Liver (tissue), 8 donors: ENCODE measurements at regions not wholly inside any gene's neighbourhood (a gene's known extent, or its start where the extent isn't known, plus 50 kb on each side); places are given as distances from the start of the nearest gene placed in this dataset.

Experiments used
- DNase-seq: peaks from one replicate; pipeline ENCODE4 v3.0.0-alpha.2; 2017; ENCODE audit warnings: low spot score
- H3K27ac ChIP-seq, 2 donors: one replicate each; pipeline ENCODE4 v1.7.0; 2013; ENCODE audit warnings: inconsistent platforms in 2 of 2, low read length in 2 of 2, control low read depth in 1 of 2, low read depth in 1 of 2, mild to moderate bottlenecking in 1 of 2
- H3K27me3 ChIP-seq, 4 donors: one replicate each; pipeline versions ENCODE4 v1.6.1 to v1.7.0; 2013; ENCODE audit warnings: low read length in 3 of 4, inconsistent platforms in 1 of 4, mild to moderate bottlenecking in 1 of 4, moderate library complexity in 1 of 4; ENCODE audit not compliant: control insufficient read depth in 4 of 4, insufficient read depth in 4 of 4
- H3K36me3 ChIP-seq, 4 donors: one replicate each; pipeline versions ENCODE4 v1.6.1 to v1.7.0; 2013; ENCODE audit warnings: low read length in 3 of 4, mild to moderate bottlenecking in 3 of 4, low read depth in 1 of 4, moderate library complexity in 1 of 4; ENCODE audit not compliant: control insufficient read depth in 4 of 4, insufficient read depth in 3 of 4
- H3K4me1 ChIP-seq, 4 donors: one replicate each; pipeline versions ENCODE4 v1.6.1 to v1.7.0; 2013; ENCODE audit warnings: low read length in 3 of 4, mild to moderate bottlenecking in 3 of 4, moderate library complexity in 1 of 4; ENCODE audit not compliant: control insufficient read depth in 4 of 4, insufficient read depth in 4 of 4
- H3K4me3 ChIP-seq, 3 donors: one replicate each; pipeline versions ENCODE4 v1.6.1 to v1.7.0; 2013; ENCODE audit warnings: low read length in 3 of 3, control low read depth in 1 of 3, low read depth in 1 of 3, mild to moderate bottlenecking in 1 of 3
- H3K9ac ChIP-seq, 2 donors: one replicate each; pipeline ENCODE4 v1.7.0; 2013; ENCODE audit warnings: low read length in 2 of 2, mild to moderate bottlenecking in 2 of 2, moderate library complexity in 2 of 2, control low read depth in 1 of 2, low read depth in 1 of 2
- H3K9me3 ChIP-seq, 4 donors: one replicate each; pipeline versions ENCODE4 v1.6.1 to v1.7.0; 2013; ENCODE audit warnings: low read length in 3 of 4; ENCODE audit not compliant: control insufficient read depth in 4 of 4
- EGR1 ChIP-seq, 2 donors: IDR thresholded peaks; 2 replicates each; pipeline ENCODE4 v1.6.1; 2016 to 2018; ENCODE audit warnings: antibody characterized with exemption in 2 of 2, low read depth in 2 of 2
- FOXA1 ChIP-seq: IDR thresholded peaks from 2 replicates; pipeline ENCODE4 v1.6.1; 2016; ENCODE audit warnings: antibody characterized with exemption
- FOXA2 ChIP-seq: IDR thresholded peaks from 2 replicates; pipeline ENCODE4 v1.6.1; 2016; ENCODE audit warnings: antibody characterized with exemption
- GABPA ChIP-seq, 2 donors: IDR thresholded peaks in 1 of 2; conservative IDR thresholded peaks in 1 of 2; 2 replicates each; pipeline ENCODE4 v1.6.1; 2016; ENCODE audit warnings: antibody characterized with exemption in 2 of 2, mild to moderate bottlenecking in 1 of 2, moderate library complexity in 1 of 2
- HNF4A ChIP-seq, 2 donors: conservative IDR thresholded peaks; 2 replicates each; pipeline ENCODE4 v1.6.1; 2016; ENCODE audit warnings: antibody characterized with exemption in 2 of 2, mild to moderate bottlenecking in 2 of 2
- HNF4G ChIP-seq: IDR thresholded peaks from 2 replicates; pipeline ENCODE4 v1.6.1; 2016; ENCODE audit warnings: antibody characterized with exemption
- JUND ChIP-seq, 2 donors: IDR thresholded peaks; 2 replicates each; pipeline ENCODE4 v1.6.1; 2016; ENCODE audit warnings: antibody characterized with exemption in 2 of 2
- NR2F2 ChIP-seq: IDR thresholded peaks from 2 replicates; pipeline ENCODE4 v1.6.1; 2016; ENCODE audit warnings: antibody characterized with exemption
- RAD21 ChIP-seq, 2 donors: IDR thresholded peaks; 2 replicates each; pipeline ENCODE4 v1.6.1; 2016; ENCODE audit warnings: antibody characterized with exemption in 2 of 2, mild to moderate bottlenecking in 2 of 2
- RXRA ChIP-seq, 2 donors: IDR thresholded peaks; 2 replicates each; pipeline ENCODE4 v1.6.1; 2017 to 2018; ENCODE audit warnings: antibody characterized with exemption in 2 of 2, mild to moderate bottlenecking in 1 of 2
- SP1 ChIP-seq: IDR thresholded peaks from 2 replicates; pipeline ENCODE4 v1.6.1; 2018; ENCODE audit warnings: antibody characterized with exemption, mild to moderate bottlenecking
- TAF1 ChIP-seq: conservative IDR thresholded peaks from 2 replicates; pipeline ENCODE4 v1.6.1; 2016; ENCODE audit warnings: antibody characterized with exemption, mild to moderate bottlenecking
- YY1 ChIP-seq: IDR thresholded peaks from 2 replicates; pipeline ENCODE4 v1.6.1; 2016; ENCODE audit warnings: antibody characterized with exemption, mild to moderate bottlenecking
- WGBS: extraction: QIAGEN DNeasy Blood & Tissue Kit; methylation state at CpG from one replicate; pipeline ENCODE4 v1.1.7; 2013; 5-methylcytosine and 5-hydroxymethylcytosine counted together
- TF ChIP-seq, protein P1 (sequence below): IDR thresholded peaks from 2 replicates; pipeline ENCODE4 v1.6.1; 2016; ENCODE audit warnings: antibody characterized with exemption, mild to moderate bottlenecking
- TF ChIP-seq, protein P2 (sequence below): IDR thresholded peaks from 2 replicates; pipeline ENCODE4 v1.6.1; 2016; ENCODE audit warnings: antibody characterized with exemption
- TF ChIP-seq, protein P3 (sequence below): IDR thresholded peaks from 2 replicates; pipeline ENCODE4 v1.6.1; 2016; ENCODE audit warnings: antibody characterized with exemption
- TF ChIP-seq, protein P4 (sequence below): IDR thresholded peaks from 2 replicates; pipeline ENCODE4 v1.6.1; 2016; ENCODE audit warnings: antibody characterized with exemption
- TF ChIP-seq, protein P5 (sequence below): fragments of 150-350 bp; IDR thresholded peaks from 2 replicates; pipeline ENCODE4 v1.5.1; 2017; ENCODE audit warnings: improper control_type of control experiment, low read depth, low read length; ENCODE audit not compliant: missing input control
- donor health status: healthy.
- donor health status: healthy.
- donor health status: healthy.
- donor health status: healthy.
- donor health status: healthy.

DNA sequence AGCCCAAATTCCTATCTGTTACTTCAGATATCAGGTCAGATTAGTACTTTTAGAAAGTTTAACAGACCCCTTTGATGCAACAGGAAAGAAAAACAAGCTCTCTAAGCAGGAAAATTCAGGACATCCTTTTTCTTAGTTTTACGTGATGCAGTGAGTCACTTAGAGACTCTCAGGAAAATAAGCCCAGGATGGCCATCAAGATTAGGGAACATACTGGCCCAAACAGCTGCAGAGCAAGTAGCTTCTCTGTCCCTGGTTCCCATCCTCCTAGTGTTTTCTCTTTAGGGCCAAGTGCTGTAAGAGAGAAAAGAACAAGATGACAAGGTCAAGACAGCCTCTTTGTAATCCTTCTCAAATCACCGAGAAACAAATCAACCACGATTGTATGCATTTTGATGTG lies 219.1 kb downstream of the ZNF674 start:
- no peaks in the 10 kb centered on the region for H3K27me3 ChIP-seq

DNA sequence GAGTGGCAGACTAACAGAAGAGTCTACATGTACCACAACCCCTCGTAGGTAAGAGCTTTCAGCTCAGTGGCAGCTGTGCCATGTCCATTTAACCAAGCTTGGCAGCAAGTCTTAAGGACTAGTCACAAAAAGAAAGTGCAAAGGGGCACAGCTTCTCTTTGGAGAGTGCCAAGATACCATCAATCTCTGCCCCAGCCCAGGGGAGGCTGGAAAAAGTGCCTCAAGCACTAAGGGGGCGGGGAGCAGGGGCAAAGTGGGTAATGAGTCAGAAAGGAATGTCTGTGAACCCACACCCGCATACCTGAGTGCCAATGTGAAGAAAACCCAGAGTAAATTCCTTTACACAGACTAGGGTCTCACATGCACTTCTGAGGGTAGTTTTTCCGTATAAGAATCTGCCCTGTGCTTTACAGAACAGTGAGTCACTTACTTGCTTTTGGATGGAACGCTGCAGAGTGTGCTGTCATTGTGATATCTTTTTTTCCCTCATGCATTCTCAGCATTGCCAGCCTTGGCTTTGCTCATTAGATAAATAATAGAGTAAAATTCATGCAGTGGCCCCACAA lies 219.8 kb downstream of the ZNF674 start:
- H3K27ac ChIP-seq, result no peak overlapping the region
- no peaks in the 10 kb centered on the region for H3K27me3 ChIP-seq
- no peak for DNase-seq
- no peak overlapping the region for H3K4me3 ChIP-seq
- peaks cover 0 to 5% (median 0%) of the 10 kb centered on the region in 4 donors for H3K4me1 ChIP-seq
- 71% methylated on average over 5 of the region's 5 CpGs for WGBS
- peaks cover 0 to 3% (median 1%) of the 10 kb centered on the region in 4 donors for H3K9me3 ChIP-seq
- no peaks in the 10 kb centered on the region for H3K36me3 ChIP-seq
- no peak overlapping the region for H3K9ac ChIP-seq
- no peak for TF ChIP-seq FOXA2
- TF ChIP-seq EGR1 (IDR thresholded peaks at IDR 0.05; ENCODE audit: low read depth in 2 of 2), result no peak
- no peak for TF ChIP-seq HNF4G
- TF ChIP-seq, protein P1, sequence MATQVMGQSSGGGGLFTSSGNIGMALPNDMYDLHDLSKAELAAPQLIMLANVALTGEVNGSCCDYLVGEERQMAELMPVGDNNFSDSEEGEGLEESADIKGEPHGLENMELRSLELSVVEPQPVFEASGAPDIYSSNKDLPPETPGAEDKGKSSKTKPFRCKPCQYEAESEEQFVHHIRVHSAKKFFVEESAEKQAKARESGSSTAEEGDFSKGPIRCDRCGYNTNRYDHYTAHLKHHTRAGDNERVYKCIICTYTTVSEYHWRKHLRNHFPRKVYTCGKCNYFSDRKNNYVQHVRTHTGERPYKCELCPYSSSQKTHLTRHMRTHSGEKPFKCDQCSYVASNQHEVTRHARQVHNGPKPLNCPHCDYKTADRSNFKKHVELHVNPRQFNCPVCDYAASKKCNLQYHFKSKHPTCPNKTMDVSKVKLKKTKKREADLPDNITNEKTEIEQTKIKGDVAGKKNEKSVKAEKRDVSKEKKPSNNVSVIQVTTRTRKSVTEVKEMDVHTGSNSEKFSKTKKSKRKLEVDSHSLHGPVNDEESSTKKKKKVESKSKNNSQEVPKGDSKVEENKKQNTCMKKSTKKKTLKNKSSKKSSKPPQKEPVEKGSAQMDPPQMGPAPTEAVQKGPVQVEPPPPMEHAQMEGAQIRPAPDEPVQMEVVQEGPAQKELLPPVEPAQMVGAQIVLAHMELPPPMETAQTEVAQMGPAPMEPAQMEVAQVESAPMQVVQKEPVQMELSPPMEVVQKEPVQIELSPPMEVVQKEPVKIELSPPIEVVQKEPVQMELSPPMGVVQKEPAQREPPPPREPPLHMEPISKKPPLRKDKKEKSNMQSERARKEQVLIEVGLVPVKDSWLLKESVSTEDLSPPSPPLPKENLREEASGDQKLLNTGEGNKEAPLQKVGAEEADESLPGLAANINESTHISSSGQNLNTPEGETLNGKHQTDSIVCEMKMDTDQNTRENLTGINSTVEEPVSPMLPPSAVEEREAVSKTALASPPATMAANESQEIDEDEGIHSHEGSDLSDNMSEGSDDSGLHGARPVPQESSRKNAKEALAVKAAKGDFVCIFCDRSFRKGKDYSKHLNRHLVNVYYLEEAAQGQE, result no peak
- TF ChIP-seq, protein P2, sequence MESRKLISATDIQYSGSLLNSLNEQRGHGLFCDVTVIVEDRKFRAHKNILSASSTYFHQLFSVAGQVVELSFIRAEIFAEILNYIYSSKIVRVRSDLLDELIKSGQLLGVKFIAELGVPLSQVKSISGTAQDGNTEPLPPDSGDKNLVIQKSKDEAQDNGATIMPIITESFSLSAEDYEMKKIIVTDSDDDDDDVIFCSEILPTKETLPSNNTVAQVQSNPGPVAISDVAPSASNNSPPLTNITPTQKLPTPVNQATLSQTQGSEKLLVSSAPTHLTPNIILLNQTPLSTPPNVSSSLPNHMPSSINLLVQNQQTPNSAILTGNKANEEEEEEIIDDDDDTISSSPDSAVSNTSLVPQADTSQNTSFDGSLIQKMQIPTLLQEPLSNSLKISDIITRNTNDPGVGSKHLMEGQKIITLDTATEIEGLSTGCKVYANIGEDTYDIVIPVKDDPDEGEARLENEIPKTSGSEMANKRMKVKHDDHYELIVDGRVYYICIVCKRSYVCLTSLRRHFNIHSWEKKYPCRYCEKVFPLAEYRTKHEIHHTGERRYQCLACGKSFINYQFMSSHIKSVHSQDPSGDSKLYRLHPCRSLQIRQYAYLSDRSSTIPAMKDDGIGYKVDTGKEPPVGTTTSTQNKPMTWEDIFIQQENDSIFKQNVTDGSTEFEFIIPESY, result no peak
- TF ChIP-seq HNF4A (conservative IDR thresholded peaks at IDR 0.05), result no peak
- TF ChIP-seq, protein P3, sequence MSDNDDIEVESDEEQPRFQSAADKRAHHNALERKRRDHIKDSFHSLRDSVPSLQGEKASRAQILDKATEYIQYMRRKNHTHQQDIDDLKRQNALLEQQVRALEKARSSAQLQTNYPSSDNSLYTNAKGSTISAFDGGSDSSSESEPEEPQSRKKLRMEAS, result no peak
- no peak for TF ChIP-seq TAF1
- no peak for TF ChIP-seq RXRA (IDR thresholded peaks at IDR 0.05)
- TF ChIP-seq NR2F2, result no peak
- no peak for TF ChIP-seq SP1
- TF ChIP-seq YY1, result no peak
- no peak for TF ChIP-seq FOXA1
- TF ChIP-seq GABPA (IDR thresholded peaks at IDR 0.05 in 1 of 2, conservative IDR thresholded peaks at IDR 0.05 in 1 of 2), result no peak
- TF ChIP-seq, protein P4, sequence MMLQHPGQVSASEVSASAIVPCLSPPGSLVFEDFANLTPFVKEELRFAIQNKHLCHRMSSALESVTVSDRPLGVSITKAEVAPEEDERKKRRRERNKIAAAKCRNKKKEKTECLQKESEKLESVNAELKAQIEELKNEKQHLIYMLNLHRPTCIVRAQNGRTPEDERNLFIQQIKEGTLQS, result no peak
- no peak for TF ChIP-seq RAD21 (IDR thresholded peaks at IDR 0.05)
- TF ChIP-seq JUND (IDR thresholded peaks at IDR 0.05), result no peak
- TF ChIP-seq, protein P5, sequence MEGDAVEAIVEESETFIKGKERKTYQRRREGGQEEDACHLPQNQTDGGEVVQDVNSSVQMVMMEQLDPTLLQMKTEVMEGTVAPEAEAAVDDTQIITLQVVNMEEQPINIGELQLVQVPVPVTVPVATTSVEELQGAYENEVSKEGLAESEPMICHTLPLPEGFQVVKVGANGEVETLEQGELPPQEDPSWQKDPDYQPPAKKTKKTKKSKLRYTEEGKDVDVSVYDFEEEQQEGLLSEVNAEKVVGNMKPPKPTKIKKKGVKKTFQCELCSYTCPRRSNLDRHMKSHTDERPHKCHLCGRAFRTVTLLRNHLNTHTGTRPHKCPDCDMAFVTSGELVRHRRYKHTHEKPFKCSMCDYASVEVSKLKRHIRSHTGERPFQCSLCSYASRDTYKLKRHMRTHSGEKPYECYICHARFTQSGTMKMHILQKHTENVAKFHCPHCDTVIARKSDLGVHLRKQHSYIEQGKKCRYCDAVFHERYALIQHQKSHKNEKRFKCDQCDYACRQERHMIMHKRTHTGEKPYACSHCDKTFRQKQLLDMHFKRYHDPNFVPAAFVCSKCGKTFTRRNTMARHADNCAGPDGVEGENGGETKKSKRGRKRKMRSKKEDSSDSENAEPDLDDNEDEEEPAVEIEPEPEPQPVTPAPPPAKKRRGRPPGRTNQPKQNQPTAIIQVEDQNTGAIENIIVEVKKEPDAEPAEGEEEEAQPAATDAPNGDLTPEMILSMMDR, result no peak

More for the DNA sequence above, 219.1 kb downstream of the ZNF674 start:
- Histone ChIP-seq H3K9me3 (peaks cover 0 to 3% (median 1%) of the 10 kb centered on the region in 4 donors), H3K27ac (no peak overlapping the region), H3K36me3 (no peaks in the 10 kb centered on the region), H3K4me3 (no peak overlapping the region), H3K4me1 (peaks cover 0 to 5% (median 0%) of the 10 kb centered on the region in 4 donors), H3K9ac (no peak overlapping the region)
- TF ChIP-seq FOXA1 (no peak), NR2F2 (no peak), TAF1 (no peak), GABPA (IDR thresholded peaks at IDR 0.05 in 1 of 2, conservative IDR thresholded peaks at IDR 0.05 in 1 of 2) (no peak), HNF4G (no peak)
- TF ChIP-seq, protein P5, result no peak
- 39% methylated on average over 3 of the region's 3 CpGs for WGBS
- DNase-seq, result no peak
